H1 (cell line): ENCODE measurements at regions not wholly inside any gene's neighbourhood (a gene's known extent, or its start where the extent isn't known, plus 50 kb on each side); places are given as distances from the start of the nearest gene placed in this dataset.

ENCODE experiments used
- CTBP2 ChIP-seq: IDR thresholded peaks from 2 replicates; pipeline ENCODE4 v1.7.0; 2011; ENCODE audit warnings: borderline replicate concordance, mild to moderate bottlenecking, moderate library complexity, mixed read lengths, low read length; ENCODE audit not compliant: insufficient read depth, insufficient read length
- KDM4A ChIP-seq: IDR thresholded peaks from one replicate; pipeline ENCODE4 v1.7.1; 2012; ENCODE audit warnings: low read depth, mild to moderate bottlenecking, moderate library complexity, low read length, inconsistent platforms; ENCODE audit not compliant: severe bottlenecking
- RXRA ChIP-seq: IDR thresholded peaks from 2 replicates; pipeline ENCODE4 v1.6.1; 2011; ENCODE audit warnings: low read depth, mild to moderate bottlenecking, low read length, moderate library complexity; ENCODE audit not compliant: insufficient read depth
- TF ChIP-seq, protein P1 (sequence below), 3 experiments: IDR thresholded peaks; 1 replicate in 2 of 3; 2 replicates in 1 of 3; pipeline versions ENCODE4 v1.5.1 to v1.6.1; 2011; ENCODE audit warnings: low read length in 3 of 3, mild to moderate bottlenecking in 3 of 3, inconsistent platforms in 2 of 3, low read depth in 1 of 3, moderate library complexity in 1 of 3; ENCODE audit not compliant: insufficient read depth in 1 of 3; ENCODE audit errors: control extremely low read depth in 1 of 3

DNA sequence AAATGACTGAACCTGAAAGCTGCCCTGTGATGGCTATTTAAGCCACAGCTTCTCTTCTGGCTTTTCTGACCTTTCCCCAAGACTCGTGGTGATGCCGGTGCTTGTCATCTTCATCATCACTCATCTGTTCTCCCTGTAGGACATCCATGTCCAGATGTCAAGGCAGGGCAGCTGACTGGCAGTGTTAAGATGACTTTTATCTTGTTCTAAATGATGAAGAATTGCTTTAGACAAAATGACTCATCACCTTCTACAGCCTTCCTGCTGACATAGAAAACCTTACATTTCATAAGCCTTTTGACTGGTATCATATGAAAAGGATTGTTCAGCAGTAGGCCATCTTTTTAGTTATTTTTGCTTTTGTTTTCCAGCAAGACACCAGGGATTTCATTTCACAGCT, 67.0 kb upstream of the GPR149 start (continued):
- TF ChIP-seq RXRA, result no peak
- TF ChIP-seq, protein P1, sequence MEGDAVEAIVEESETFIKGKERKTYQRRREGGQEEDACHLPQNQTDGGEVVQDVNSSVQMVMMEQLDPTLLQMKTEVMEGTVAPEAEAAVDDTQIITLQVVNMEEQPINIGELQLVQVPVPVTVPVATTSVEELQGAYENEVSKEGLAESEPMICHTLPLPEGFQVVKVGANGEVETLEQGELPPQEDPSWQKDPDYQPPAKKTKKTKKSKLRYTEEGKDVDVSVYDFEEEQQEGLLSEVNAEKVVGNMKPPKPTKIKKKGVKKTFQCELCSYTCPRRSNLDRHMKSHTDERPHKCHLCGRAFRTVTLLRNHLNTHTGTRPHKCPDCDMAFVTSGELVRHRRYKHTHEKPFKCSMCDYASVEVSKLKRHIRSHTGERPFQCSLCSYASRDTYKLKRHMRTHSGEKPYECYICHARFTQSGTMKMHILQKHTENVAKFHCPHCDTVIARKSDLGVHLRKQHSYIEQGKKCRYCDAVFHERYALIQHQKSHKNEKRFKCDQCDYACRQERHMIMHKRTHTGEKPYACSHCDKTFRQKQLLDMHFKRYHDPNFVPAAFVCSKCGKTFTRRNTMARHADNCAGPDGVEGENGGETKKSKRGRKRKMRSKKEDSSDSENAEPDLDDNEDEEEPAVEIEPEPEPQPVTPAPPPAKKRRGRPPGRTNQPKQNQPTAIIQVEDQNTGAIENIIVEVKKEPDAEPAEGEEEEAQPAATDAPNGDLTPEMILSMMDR (IDR thresholded peaks at IDR 0.05; ENCODE audit: control extremely low read depth in 1 of 3, insufficient read depth in 1 of 3, low read depth in 1 of 3, low read length in 3 of 3), result no peak
- TF ChIP-seq KDM4A, result no peak
- no peak for TF ChIP-seq CTBP2
- TF ChIP-seq, all 59 proteins: peak for 0
